Brain microvascular endothelial cell (primary cell): ENCODE measurements at regions not wholly inside any gene's neighbourhood (a gene's known extent, or its start where the extent isn't known, plus 50 kb on each side); places are given as distances from the start of the nearest gene placed in this dataset.

ENCODE experiments used
- DNase-seq: peaks from one replicate; pipeline ENCODE4 v3.0.0-alpha.2; 2020
- H3K27ac ChIP-seq: fragments of 250-450 bp; sonication (Bioruptor Pico); 2 replicates; pipeline ENCODE4 v1.5.1; 2020; ENCODE audit warnings: mild to moderate bottlenecking, moderate library complexity
- H3K27me3 ChIP-seq: fragments of 250-450 bp; sonication (Bioruptor Pico); replicated peaks from 2 replicates; pipeline ENCODE4 v1.5.1; 2020; ENCODE audit warnings: mild to moderate bottlenecking
- H3K36me3 ChIP-seq: fragments of 250-450 bp; sonication (Bioruptor Pico); replicated peaks from 2 replicates; pipeline ENCODE4 v1.5.1; 2020; ENCODE audit warnings: mild to moderate bottlenecking
- H3K4me3 ChIP-seq: 2 replicates; pipeline ENCODE4 v1.5.1; 2011; ENCODE audit warnings: low read depth, mild to moderate bottlenecking, control low read depth, low read length, moderate library complexity
- CTCF ChIP-seq: IDR thresholded peaks from 2 replicates; pipeline ENCODE4 v1.5.1; 2011; ENCODE audit warnings: low read depth, mild to moderate bottlenecking, moderate library complexity, low read length, control low read depth, inconsistent platforms; ENCODE audit errors: missing control alignments
- in situ Hi-C: cut with HindIII; loops from 2 replicates; pipeline ENCODE4 v1.10.0; 2017; ENCODE audit warnings: low sequenced_read_pairs, low pct_ligation_motif_present

- in situ Hi-C loops = no loop called here
- Histone ChIP-seq H3K27me3 (no peaks in the 10 kb centered on the region), H3K27ac (no peak overlapping the region), H3K36me3 (no peaks in the 10 kb centered on the region), H3K4me3 (no peak overlapping the region)
- no peak for DNase-seq
- TF ChIP-seq CTCF = no peak
These were observed 66.3 kb upstream of the SLC6A6 start for GRCh38 chr3:14335774-14336748.

- H3K36me3 ChIP-seq = no peaks in the 10 kb centered on the region
- no peak for TF ChIP-seq CTCF
- no peak for DNase-seq
- H3K4me3 ChIP-seq = no peak overlapping the region
- H3K27ac ChIP-seq = no peak overlapping the region
- no peaks in the 10 kb centered on the region for H3K27me3 ChIP-seq
- in situ Hi-C loops = no loop called here
These were observed 65.4 kb upstream of the SLC6A6 start for GRCh38 chr3:14336749-14337598.

GRCh38 chr3:14337828-14338227, 64.6 kb upstream of the SLC6A6 start:
- in situ Hi-C loops = no loop called here
- TF ChIP-seq CTCF = no peak
- Histone ChIP-seq H3K27me3 (no peaks in the 10 kb centered on the region), H3K27ac (no peak overlapping the region), H3K36me3 (no peaks in the 10 kb centered on the region), H3K4me3 (no peak overlapping the region)
- no peak for DNase-seq

- no peaks in the 10 kb centered on the region for H3K27me3 ChIP-seq
- no peak for TF ChIP-seq CTCF
- in situ Hi-C loops = no loop called here
These were observed 64.2 kb upstream of the SLC6A6 start for GRCh38 chr3:14338242-14338641.

GRCh38 chr3:14338898-14339458, 63.4 kb upstream of the SLC6A6 start:
- no peaks in the 10 kb centered on the region for H3K36me3 ChIP-seq
- no peaks in the 10 kb centered on the region for H3K27me3 ChIP-seq
- H3K4me3 ChIP-seq = no peak overlapping the region
- TF ChIP-seq CTCF = no peak
- no peak overlapping the region for H3K27ac ChIP-seq
- no peak for DNase-seq
- in situ Hi-C loops = no loop called here

More at GRCh38 chr3:14338242-14338641, 64.2 kb upstream of the SLC6A6 start:
- Histone ChIP-seq H3K27ac (no peak overlapping the region), H3K4me3 (no peak overlapping the region), H3K36me3 (no peaks in the 10 kb centered on the region)
- no peak for DNase-seq
